NCI-H2107 treated with DMSO at 0.1 percent for 48 hours (cell line): ENCODE measurements at regions not wholly inside any gene's neighbourhood (a gene's known extent, or its start where the extent isn't known, plus 50 kb on each side); places are given as distances from the start of the nearest gene placed in this dataset.

Experiments
- DNase-seq: peaks from one replicate; lab custom pipeline; 2025; ENCODE audit not compliant: unreplicated experiment; lab: John Stamatoyannopoulos, UW

DNA sequence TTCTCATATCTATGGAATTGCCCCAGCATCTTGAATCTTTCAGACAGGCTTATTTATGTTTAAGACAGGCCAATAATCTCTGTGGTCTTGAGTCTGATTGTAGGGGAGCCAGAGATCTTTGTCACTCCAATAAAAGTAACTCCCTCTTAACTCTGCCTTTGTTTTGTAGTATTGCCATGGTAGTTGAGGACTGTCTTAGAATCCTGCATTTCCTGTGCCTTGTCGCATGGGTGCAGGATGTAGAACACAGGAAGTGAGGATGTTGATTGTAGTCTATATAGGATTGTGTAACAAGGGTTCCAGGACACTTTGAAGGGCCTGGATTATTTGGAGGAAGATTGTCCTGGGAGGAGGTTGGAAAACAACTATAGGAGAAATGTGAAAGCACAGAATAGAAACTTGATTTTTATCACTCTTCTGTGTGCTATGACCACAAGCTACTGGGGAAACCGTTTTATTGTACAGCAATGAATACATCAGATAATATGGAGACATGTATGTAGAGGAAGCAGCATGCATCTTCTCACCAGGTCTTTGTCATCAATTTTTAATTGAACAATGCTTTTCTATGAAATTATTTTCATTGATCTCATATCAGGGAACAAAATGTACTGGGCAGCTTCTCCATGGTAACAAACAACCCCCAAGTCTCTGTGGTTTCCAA, 411.7 kb downstream of the FGF9 start:
- no peak for DNase-seq

DNA sequence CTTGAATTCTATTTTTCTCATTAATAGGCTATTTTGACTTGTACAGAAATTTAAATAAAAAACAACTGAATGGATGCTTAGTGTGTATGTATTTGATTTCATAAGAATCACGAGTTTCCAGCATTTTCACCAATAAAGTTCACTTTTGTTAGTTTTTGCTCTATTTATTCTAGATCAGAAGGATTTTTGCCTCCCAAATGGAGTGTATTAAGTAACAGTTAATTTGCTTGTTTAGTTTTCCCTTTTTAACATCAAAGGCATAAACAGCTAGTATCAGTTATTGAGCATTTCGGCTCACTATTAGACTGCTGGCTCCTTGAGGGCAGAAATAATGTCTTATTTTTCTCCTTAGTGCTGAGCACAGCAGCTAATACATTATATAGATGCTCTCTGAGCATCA, 414.1 kb downstream of the FGF9 start:
- DNase-seq = no peak

DNA sequence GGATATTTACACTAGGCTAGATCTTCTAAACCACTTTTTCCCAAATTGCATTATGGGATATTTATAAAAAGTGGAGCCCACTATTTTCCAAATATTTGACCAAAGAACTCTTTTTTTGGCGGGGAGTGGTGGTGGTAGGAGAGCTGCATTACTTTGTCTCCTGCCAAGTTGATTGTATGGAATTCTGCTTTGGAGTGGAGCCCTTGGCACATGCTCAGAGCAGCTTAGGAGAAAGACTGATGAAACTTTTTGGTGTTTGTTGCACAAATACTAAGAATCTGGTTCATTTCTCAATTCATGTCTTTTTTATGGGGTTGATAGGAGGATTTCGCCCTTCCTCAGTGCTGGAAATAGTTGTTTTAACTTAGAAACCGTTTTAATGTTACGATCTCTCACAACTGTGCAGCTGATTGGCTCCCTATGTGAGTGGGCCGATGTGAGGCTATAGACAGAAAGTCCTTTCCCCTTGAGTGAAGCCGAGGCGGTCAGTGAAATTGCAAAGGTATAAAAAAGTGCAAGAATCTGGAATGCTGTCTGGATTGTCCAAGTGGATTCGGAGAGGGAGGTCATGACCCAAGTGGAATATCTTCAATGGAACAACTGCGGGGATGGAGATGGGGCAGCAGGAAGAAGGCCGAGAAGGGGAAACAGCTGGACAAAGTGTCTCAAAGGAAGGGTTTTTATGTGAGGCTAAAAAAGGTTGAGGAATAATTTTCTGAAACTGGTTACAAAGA, 415.9 kb downstream of the FGF9 start:
- no peak for DNase-seq

DNA sequence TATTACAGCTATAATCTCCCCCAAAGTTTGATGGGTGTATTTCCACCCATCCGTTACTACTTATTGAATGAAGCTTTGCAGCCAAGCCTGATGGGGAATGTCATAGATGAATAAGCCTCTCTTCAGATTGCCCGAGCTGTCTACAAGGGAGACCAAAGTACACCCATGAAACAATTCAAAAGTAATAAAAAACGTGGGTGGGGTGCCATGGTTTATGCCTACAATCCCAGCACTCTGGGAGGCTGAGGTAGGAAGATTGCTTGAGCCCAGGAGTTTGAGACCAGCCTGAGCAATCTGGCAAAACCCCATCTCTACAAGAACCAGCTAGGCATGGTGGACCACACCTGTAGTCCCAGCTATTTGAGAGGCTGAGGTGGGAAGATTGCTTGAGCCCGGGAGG, 419.2 kb downstream of the FGF9 start:
- no peak for DNase-seq

DNA sequence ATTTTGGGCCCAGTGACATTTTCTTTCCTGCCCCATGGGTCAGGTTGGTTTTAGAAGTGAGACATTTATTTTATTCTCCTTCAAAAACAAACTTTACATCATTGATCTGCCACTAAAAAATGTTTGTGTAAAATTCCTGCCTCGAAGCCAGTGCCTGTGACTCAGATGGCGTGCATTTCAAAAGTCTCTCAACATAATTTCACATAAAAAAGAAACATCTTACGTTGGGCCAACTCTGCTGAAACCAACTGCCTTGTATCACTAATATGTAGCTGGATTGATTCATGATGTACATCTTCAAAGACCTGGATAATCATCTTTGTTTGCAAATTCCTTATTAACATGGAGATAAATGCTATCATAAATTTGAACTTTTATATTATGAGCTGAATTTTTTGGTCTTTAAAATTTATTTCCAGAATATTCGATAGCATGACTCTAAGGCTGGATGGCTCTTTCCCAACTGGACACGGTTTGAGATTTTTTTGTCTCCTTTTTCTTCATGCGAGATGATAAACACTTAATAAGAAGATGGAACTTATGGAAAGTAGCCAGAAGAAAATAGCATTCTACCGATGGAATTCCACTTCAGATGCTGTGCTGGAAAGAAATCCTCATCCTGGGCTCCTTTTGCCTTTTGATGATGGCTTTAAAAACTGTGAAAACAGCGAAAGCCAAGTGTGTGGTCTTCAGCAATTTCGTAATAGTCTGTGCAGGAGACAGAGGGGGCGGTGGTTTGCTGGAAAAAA, 420.5 kb downstream of the FGF9 start:
- DNase-seq = no peak

DNA sequence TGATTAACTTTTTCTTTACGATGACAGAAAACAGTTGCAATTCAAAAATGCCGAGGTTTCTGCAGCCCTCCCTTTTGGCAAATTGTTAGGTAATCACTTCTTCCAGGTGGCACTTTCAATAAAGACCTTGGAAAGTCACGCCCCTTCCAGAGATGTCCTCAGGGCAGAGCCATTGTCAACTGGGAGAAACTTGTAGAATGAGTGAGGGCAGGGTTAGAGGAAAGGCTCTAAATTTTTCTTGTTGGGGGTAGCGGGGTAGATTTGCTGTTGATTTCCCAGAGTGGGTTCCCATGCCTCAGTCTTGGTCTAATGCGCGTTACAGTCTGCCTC, 421.1 kb downstream of the FGF9 start:
- DNase-seq = no peak

DNA sequence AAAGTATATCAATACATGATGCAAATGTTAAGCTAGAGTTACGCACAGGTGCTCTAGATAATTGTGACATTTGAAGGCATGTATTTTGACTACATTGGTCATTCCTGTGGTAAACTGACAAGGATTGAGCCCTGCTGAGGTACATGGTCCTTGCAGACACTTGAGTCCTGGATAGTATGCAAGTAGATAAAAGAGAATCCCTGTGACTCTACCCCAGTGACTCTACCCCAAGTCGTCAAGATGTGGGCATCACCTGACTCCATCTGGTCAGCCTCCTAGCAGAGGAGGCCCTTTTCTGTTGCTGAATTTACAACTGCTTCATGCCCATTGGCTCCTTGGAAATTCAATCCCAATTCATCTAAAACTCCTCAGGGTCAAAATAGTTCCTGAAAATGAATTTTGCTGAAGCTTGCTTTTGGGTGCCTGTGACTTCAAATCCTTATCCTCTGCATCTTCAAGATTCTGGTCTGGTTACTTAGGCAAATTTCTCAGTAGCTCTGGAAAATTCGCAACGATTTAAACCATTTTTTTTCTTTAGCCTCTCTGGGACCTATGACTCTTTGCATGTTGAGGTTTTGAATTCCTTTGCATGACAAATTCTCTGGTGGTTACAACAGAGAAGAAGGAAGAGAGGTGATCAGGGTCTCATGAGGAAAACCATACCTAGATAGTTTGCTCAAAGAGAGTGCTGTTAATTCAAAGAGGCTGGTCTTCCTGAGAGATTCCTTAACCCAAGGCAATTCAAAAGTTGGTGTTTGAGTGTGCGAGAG, 422.1 kb downstream of the FGF9 start:
- DNase-seq = no peak

DNA sequence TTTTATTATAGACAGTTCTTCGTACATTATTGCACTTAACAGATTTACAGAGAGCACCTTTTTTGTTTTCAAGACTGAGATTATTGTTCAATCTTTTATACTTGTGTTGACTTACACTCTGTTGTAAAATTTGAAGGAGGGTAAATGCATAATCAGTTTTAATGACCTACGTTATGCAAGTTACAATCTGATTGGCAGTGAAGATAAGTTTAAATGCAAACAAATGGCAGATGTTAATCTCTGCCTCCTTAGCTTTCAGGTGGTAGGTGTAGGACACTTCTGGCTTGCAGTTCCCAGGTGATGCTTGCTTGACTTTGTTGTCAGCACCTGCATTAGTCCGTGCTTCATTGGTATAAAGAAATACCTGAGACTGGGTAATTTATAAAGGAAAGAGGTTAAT, 424.9 kb downstream of the FGF9 start:
- DNase-seq = no peak

DNA sequence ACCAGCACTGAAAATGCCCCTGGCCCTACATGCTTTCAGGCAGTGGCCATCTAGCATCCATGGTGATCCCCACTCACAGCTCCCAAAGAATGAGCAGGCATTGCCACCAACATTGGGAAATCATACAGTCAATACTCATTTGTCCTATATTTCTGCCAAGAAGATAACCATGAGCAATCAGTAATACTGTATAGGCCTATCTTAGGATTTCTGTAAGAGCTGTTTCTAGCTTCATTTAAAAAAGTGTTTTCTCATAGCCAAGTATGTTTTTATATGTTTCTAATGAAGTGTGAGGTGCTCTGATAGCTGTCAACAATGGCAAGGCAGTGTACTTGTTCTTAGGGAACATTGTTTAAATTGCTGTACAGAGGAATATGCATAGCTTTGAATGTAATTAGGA, 428.7 kb downstream of the FGF9 start:
- DNase-seq = no peak

DNA sequence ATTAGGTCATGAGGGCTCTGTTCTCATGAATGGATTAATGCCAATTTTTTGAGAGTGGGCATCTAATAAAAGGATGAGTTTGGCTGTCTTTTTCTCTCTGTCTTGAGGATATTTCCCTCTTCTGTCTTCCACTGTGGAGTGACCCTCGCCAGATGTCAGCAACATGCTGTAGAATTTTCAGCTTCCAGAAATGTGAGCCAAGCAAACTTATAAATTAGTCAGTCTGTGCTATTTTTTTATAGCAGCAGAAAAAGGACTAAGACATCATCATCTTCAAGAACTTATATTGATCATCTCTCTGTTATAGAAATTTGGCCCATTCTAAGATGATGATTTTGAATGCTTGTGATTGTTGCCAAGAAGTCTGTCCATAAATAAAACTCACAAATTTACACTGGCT, 431.4 kb downstream of the FGF9 start:
- DNase-seq = no peak

DNA sequence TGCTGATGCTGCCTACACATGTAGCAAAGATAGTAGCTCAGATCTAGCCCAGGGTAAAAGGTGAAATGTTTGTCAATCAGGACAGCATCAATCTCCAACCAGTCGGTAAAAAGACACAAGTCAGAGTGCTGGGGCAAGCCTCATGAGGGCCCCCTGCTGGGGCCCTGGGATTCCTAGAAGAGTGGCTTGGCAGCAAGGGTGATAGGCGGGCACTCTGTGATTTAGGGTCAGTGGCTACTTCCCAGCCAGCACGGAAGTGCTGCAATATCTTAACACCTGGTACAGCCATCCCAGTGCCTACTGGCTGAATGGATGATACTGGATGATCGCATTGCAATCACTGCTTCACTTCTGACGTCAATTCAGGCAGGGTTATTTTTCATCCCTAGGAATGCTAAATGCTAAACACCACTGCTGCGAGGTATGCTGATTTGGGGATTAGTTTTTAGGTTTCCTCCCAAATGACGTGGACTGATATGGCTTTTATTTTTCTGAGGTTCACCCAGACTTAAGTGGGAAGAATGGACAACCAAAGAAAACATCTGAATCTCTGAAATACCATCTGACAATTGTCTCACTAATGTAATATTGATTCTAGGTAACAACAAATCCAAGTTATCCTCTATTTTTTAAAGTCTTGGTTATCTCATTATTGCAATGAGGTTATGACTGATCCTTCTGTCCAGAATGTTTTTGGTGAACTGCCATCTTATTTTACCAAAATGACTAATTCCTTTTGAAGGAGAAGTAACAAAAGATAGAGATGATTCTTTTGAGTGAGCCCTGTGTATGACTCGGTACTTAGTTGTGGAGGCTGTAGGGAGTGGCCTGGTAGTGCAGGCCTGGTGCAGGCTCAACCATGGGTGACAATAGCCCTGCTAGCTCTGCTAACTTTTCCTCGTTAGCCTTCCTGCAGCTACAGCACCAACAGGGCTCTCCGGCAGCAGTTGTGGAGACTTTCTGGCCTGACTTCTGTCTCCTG, 432.5 kb downstream of the FGF9 start:
- DNase-seq = no peak

DNA sequence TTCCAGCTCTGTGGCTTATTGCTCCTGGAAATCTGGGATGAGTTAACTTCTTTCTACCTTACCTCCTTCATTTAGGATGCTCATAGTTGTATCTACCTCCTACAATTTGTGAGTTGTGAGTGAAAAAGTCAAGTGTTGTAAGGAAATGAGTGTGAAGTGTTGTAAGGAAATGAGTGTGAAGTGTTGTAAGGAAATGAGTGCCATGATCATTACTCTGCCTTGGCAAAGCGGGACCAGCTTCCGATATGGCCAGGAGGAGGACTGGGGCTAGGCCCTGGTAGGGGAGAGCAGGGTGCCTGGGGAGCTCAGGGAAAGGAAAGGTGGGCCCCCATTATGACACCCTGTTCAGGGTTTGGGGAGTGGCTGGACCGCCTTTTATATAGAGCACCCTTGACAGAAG, 435.2 kb downstream of the FGF9 start:
- no peak for DNase-seq

DNA sequence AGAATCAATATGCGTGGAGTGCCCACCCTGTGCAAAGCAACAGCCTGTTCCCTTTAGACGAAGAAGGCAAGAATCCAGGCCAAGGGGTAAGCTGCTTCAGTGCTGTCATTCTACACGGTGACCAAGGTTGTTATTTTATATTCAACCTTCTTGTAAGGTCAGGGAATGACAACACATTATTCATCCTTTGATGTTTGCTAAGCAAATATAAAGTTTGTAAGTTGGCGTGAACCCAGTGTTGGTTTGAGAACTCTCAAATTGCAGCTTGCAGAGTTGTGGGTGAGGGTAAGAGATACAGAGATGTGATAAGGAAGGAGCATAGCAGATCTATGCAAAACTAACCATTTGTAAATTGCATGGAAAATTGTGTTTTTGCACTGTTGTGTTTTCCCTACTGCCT, 436.7 kb downstream of the FGF9 start:
- DNase-seq = no peak

DNA sequence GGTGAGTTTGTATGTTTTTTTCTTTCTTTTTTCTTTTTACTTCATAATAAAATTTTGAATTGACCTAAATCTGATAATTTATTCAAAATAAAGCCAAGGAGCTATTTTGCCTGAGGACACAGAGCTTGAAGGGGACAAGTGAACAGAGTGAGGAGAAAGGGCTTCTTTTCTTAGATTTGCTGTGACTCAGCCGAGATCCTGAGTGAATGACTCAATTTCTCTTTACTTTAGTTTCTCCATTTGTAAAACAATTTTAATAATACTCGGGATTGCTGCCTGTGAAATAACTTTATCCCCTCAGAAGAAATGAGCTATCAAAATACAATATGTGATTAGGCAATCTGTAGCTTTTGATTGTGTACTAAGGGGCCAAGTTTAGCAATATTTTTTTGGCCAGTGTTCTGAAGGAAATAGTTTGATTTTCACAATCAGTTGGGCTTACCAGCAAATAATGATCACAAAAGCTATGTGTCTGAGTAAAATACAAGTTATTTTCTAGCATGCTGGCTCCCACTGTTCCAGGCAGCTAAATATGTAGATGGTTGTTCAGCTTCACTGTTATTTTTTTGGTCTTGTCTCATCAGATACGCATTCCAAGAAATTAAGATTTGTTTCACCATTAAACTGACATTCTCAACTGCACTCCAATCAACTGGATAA, 437.5 kb downstream of the FGF9 start:
- DNase-seq = no peak

DNA sequence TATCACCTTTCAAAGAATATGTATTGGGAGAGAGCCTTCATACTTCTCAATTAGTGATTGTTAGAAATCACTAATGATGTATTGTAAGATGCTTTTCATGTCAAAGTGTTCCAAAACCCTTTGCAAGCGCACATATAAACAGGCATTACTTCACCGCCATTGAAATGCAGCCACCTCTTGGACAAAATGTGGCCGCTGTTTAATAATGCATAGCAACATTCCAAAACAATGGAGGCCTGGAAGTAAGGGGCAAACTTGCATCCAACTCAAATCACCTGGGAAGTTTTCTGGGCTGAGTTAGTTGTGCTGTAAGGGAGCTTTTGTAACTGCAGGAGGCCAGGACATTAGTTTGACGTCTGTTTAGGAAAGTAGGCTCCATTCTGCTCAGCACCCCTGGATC, 438.1 kb downstream of the FGF9 start:
- DNase-seq = no peak

DNA sequence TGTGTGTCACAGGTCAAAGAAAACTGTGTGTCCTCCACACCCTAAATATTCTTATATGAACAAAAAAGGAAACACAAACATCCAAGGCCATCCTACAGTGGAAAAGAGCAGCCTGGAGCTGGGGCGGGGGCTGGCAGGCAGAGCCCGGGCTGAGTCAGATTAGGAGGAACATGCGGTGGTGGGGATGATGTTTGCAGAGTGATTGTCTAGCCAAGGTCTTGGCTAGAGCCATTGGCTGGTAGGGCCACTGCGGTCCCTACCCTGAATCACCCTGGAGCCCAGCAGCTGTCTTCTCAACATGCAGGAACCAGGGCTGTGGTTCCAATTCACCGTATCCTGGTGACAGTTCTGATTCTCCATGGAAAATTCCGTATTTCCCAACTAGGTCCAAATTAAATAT, 439.5 kb downstream of the FGF9 start:
- no peak for DNase-seq

DNA sequence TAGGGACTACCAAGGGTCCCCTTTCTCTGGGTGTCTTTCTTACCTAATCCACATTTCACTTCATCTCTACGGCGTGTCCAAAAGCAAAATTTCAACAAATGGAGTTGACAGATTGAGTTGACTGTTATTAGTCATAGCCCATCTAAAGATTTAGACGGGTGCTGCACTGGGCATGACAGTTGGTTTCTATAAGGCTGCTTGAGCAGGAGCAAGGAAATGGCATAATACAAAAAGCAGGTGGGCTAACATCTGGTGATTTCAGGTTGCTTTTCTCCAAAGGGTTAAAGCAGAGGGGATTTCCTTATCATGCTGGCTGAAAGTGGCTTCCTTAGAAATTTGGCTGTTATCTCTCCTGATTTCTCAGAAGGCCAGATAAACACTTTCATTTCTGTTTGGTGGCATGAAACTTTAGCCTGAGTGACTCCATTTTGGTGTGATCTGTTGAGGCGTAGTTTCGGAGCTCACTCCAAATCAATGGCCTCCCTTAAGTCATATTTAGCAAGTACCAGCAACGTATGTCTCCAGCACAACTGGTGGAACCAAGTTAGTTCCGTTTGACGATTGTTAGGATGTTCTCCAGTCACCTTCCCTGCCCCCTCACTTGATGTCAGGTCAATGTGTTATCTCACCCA, 440.4 kb downstream of the FGF9 start:
- DNase-seq = no peak

DNA sequence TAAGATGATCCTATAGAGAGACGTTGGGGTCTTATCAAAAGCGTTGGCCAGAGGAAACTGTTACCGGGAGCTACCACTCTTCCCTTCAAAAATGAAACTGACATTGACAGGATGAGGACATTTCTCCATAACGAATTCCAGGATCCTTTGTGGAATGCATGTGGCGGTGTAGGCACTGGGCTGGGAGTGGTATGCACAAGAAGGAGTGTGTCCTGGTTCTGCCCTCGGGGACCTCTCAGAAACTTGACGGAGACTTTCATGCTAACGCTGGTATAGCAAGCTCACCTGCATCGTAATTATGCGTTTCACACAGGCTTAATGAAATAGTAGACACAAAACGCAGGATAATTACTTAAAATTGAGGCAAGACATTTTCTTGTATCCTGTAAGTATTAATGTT, 441.1 kb downstream of the FGF9 start:
- DNase-seq = no peak

DNA sequence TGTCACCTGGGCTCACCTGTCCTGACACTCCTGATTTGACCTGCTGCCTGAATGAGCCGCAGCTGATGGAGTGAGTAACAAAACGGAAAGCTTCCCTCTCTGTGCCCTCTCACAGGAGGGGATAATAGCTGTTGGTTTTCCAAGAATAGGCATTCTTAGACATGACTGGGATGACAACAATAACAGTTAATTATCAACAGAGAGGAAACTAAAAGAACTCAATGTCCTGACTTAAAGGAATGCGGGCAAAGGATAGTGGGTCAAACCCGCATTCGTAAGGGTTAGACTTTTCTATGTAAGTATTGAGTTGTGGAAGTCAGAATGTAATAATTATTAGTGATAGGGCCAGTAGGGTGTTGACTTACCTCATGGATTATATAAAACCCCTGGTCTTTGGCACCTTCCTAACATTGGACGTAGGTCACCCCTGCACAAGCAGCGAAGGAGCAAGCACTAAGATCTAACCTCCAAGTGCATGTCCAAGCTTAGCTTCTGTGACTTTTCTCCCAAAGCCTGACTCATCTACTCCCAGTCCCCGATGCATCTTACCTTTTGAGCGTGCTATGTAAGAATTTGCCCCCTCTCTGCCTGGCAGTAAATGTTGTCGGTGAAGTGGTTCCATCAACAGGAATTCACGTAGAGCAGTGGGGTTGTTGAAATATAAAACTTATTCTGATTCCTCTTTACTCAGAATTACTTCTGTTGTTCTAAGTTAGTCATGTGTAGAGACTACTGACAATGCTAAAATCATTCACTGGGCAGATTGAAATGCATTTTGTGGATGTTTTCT, 442.3 kb downstream of the FGF9 start:
- DNase-seq = no peak
